Dermis blood vessel endothelial cell (primary cell): ENCODE measurements at regions not wholly inside any gene's neighbourhood (a gene's known extent, or its start where the extent isn't known, plus 50 kb on each side); places are given as distances from the start of the nearest gene placed in this dataset.
A peak's percentile ranks its signal among the peaks of the same experiment; 100 is the strongest.

Source experiments
- DNase-seq: peaks from one replicate; pipeline ENCODE4 v3.0.0; 2010

DNA sequence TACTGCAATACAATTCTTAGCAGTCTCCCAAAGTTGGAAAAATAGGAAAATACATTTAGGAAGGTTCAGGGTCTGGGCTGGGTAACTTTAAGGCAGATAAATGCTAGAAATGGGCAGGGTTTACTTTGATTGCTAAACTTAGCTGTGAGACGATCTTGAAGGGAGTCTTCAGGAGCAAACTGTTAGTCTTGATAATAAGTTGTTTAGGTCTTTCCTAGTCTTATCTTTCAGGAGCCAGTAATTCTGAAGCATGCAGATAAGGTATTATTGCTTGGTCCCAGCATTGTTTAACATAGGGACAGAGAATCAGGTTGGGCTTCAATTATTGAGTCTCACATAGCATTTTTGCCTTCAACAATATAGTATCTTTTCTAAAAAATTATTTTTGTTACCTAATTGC, 262.4 kb upstream of the MIR17HG start:
- no peak for DNase-seq

DNA sequence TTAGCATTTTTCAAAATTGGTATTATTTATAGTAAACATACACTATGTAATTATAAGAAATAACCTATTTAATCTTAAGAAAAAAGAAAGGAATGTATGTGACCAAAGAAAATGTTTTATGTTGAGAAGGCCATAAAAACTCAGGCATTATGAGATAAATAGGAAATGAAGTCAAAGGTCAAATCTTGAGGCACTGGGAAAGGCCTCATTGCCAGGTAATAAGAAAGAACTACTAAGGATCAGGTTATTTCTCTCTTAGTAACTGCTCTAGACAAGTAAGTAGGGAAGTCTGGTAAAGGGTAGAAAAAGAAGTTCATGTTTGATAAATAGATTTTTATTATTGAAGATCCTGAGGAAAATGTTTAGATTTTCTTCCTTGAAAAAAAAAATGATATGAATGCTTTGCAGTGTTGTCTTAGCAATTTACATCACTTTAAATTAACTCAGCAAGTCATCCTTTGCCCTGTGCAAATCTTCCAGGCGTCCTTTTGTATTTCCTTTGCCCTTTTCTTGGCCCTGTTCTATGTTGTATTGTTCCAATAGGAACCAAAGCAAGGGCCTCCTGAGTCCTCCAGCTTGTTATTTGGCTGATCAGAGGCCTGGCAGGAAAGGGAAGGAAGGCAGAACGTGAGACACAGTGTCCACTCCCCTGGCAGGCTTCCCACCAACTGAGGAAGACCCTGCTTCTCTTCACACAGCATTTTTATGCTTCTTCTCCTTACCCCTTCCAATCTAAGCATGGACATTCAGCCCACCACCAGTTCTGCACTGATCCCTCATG, 260.4 kb upstream of the MIR17HG start:
- no peak for DNase-seq

DNA sequence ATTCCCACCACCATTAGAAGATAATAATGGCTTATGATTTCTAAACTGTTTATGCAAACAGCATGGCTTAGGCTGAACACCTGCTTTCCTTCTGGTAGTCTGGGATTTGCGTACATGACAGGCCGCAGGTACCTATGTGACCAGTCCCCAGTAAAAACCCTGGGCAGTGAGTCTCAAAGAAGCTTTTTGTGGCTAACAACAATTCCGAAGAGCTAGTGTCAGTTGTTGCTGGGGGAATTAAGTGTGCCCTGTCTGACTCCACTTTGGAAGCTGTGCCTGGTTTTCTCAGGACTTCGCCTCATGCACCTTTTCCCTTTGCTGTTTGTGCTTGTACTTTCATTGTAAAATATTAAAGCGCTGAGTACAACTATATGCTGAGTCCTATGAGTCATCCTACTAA, 250.2 kb upstream of the MIR17HG start:
- no peak for DNase-seq

DNA sequence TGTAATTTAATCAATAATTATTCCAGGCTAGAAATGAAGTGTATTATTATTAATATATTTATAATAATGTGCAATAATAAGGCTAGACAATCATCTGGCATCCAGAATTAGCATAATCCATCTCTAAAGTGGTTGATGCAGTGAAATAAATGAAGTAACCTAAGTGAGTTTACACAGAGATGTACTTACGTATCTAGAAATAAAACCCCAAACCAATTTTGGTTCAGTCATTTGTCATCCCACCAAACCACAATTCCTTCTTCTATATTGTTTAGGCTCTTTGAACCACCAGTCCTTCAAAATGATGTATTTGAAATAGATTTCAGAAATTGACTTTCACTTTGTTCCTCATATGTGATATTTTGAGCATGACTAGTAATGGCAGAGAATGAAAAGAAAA, 247.6 kb upstream of the MIR17HG start:
- no peak for DNase-seq

DNA sequence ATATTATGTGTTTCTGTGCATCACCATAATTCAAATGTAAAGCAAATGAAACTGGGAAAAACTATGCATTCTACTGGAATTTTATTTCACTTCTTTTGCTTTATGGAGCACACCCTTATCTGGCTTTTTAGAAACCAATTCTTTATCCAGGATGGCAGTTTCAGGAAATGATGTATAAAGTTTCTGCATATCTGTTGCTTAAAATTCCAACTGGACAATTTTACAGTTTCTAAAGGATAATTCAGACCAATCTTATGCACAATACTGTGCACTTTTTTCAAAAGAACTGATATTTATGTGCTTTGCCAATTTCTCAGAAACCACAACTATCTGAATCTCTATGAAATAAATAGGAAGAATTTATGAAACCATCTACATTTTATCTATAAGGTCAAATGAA, 246.5 kb upstream of the MIR17HG start:
- no peak for DNase-seq

DNA sequence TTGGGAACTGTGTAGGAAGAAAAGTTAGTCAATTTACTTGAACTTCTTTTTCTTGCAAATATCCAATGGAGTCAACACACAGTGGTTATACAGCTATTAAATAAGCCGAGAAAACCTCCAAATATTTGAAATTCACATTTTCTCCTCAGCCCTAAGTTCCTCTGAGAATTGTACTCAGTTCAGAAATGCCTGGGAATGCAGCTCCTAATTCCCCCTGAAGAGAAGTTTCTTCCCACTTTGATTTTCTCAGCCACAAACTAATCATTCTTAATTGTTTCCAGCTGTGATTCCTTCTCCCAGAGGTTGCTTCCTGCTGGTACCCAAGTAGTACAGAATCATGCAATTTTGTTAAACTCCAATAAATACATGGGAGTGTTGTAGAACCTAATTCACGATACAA, 246.1 kb upstream of the MIR17HG start:
- no peak for DNase-seq

DNA sequence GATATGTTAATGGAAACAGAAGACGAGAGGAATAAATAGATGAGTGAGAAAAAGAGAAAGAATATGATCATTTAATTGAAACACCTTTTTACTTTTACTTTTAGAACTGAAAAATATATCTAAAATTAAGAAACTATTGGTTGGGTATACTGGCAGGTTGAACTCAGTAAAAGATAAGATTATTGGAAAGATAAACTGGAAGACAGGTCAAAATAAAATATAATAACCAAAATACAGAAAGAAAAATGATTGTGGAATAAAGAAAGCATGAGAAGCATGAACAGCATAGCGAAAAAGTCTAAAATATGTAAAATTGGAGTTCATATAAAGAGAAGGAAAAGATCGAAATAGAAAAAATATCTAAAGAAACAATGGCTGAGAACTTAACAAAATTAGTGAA, 242.2 kb upstream of the MIR17HG start:
- DNase-seq: no peak

DNA sequence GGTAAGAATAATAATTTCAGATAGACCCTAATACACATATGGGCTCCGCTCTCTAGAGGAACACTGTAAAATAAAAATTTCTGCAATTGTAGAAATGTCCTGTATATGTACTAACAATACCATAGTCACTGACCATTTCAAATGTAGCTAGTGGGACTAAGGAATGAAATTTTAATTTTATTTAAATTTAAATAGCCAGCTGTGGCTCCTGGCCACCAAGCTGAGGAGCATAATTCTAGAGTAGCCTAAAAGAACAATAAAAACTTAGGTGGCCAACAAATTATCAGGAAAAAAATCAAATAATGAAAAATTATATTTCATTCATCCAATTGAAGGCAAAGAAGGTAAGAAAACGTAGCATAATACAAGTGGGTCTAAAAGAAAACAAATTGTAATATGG, 240.9 kb upstream of the MIR17HG start:
- no peak for DNase-seq

DNA sequence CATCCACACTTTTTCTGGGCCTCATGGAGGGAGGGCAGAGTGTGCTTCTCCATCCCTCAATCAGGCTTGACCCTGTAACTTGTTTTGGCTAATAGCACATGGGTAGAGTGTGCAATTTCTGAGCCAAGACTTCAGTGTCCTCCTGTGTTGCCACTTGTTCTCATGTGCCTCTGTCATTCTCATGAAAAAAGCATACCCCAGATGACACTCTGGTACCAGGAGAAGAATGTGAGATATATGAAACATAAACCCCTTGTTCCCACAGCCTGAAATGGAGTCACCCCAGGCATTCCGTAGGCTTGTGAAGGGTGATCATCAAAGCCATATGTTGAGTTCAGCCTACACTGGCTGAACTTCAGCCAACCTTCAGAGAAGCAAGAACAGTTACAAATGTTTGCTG, 239.2 kb upstream of the MIR17HG start:
- no peak for DNase-seq

DNA sequence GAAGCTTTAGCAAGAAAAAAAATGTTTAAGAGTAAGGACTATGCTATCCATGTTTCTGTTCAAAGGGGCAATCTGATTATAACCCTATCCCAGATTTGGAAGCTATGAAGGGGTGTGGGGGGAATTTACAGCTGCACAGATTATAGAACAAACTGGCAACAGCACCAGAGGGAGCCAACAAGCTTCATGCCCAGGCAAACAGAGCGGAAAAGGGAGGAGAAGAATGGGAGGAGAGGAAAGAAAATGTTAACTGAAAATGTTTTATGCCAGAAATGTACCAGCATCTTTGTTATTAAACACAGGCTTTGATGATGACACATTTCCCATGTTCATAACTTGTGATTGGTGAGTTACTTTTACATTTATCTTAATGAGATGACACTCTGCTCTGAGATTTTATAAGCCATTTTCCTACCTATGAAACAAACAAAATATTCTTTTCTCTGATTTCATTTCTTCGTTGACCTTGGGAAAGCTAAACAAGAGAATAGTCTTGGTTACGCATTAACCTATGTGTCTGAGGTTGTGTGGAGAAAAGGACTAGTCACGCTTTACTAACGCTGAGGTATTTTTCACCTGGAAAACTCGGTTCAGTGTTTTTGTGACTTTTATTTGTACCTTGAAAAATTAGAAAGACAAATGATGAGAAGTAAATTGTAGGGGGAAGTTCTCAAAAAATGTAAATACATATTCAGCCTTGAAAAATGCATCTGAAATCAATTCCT, 235.8 kb upstream of the MIR17HG start:
- no peak for DNase-seq

DNA sequence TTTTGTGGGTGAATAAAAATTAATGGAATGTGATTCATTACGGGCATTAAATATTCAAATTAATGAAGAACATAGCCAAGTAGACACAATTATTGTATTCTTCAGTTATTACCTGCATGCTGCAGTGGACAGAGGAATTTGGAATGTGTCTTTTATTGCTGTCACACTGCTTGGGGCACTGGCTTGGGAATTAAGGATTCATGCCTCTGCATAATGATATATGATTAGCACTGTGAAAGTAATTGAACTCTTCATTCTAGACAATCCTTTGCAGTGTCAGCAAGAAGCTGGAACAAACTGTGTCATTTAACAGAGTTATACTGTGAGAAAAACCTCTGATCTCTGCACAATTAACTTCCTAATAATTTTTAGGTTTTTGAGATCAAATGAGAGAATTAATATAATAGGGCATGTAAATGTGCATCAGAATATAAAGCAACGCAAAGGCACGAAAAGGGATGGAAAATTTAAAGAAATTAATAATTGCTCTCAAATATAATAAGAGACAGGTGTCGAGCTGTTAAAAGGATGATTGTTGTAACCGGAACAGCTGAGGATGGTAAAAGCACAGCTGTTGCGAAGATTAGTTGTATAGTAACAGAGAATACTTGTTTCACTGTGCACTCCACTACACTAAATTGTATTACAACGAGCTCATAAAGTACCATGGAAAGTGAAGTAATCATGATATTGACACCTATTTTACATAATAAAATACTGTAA, 235.1 kb upstream of the MIR17HG start:
- DNase-seq: no peak

DNA sequence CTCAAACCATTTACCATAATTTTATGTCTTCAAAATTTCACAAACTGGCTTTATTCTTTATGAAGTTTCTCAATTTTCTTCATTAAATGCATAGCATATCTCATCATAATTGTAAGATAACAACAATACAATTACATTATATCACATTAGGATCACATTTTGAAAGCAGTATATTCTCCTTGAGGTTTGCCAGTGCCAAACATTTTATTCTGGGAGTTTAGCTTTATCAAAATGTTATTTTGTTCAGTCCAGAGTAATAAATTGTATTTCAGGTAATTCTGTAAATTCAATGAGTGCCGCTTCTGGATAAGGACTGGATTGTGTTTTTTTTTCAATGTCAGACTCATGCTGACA, 234.6 kb upstream of the MIR17HG start:
- no peak for DNase-seq

DNA sequence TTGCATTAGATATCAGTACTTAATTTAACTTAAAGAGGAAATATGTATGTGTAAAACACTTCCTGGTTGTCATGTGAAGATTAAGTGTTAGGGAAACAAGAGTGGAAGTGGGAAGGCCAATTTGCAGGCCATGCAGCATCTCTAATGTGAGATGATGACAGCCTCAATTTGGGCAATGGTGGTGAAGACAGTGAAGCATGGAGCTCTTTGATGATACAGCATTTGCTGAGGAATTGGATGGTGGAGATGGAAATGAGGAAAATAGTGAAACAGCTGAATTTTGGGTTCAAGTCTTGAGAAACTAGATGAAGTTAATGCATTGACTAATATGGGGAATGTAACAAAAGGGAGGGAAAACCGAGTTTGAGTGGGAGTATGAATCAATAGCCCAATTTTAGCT, 231.7 kb upstream of the MIR17HG start:
- DNase-seq: no peak

DNA sequence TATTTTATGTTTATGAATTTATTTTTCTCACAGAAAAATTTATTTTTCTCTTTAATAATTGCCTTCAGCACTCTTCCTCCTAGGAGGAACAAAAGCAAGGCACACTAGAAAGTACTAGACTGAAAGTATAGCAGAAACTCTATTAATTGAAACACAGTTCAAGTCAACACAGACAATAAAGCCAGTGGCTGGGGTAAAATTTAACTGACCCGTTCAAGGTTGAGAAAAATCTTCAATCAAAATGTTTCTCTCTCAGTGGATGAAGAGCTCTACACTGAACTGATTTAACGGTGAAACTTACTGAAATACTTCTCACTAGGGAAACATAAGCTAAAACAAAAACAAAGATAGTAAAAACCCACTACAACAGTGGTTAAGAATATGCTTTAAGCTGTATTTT, 230.1 kb upstream of the MIR17HG start:
- DNase-seq: no peak

DNA sequence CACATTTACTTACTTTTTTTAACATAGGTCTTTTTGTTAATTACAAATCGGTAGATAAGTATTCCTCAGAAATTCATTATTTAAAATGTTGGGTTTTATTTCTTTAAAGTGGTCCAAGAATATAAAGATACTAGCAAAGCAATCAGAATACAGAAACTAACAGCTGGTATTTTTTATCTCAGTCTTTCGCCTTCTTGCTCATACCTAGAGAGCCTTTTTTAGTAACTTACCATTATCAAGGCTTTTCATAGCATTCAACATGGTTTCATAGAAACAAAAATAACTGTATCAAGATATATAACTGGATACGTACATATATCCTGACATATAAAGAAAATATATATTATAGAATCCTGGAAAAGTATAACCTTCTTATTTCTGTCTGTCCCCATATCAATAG, 227.8 kb upstream of the MIR17HG start:
- no peak for DNase-seq

DNA sequence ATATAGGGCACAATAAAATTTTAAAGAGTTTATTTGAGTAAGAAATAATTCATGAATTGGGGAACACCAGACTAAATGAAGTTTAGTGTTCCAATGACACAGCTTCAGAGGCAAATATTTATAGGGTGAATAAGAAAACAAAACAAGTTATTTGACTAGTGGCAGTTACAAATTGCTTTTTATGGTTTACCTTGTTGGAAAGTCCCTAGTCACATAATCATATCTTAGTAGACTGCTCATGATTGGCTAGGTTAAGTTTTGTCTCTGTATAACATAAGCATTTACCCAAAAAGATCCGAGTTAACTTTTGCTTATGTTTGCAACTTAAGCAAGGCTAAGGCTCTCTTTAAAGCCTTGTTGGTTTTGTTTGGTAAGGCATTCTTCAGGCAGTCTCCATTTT, 224.7 kb upstream of the MIR17HG start:
- no peak for DNase-seq

DNA sequence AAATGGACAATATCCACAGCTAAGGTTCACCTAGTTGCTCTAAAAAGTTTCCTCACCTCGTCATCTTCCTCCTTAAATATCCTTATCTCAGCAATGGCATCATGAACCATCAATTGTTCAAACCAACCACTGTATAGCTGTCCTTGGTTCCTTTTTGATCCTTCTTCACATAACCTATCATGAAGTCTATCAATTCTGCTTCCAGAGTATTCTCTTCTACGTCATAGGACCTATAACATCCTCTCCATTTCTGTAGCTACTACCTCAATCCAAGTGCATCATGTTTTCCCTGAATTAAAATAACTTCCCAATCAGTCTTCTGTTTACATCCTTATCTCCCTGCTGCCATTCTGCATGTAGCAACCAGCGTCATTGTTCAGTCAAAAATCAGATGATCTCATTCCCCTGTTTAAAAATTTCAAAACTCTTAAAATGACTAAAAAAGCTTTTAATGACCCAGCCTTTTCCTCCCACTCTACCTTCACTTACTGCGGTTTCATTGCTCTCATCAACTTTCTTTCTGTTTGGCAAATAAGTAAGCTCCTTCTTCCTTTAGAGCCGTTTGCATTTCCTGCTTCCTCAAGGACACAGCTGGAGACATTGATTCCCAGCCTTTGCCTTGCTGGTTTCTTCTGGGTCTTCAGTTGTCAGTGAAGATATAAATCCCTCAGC, 223.9 kb upstream of the MIR17HG start:
- DNase-seq: no peak

DNA sequence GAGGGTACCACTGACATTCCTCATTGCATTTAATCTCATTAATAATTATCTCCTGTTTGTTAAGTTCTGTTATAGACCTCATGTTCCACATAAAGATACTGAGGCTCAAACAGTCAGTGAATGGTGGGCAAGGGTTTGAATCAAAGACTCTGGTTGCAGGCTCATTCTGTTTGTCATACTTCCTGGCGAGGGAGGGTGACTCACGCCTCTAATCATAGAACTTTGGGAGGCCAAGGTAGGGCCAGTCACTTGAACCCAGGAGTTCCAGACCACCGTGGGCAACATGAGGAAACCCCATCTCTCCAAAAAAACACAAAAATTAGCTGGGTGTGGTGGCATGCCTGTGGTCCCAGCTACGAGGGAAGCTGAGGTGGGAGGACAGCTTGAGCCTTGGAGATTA, 220.7 kb upstream of the MIR17HG start:
- no peak for DNase-seq

DNA sequence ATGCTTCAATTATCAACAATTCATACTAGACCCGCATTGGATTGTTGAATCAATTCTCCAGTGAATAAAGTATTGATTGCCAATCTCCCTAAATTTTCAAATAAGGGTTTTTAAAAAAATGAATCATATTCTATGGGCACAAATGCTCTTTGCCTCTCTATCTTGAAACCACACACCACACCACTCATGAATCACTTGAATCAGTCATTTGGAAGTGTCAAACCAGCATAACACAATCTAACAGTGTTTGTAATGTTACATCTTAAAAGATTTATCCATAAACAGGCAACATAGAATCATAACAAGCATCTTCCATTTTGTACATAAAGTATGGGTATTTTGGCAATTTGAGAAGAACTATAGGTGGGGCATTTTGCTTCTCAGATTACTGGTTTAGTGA, 219.5 kb upstream of the MIR17HG start:
- DNase-seq: no peak

DNA sequence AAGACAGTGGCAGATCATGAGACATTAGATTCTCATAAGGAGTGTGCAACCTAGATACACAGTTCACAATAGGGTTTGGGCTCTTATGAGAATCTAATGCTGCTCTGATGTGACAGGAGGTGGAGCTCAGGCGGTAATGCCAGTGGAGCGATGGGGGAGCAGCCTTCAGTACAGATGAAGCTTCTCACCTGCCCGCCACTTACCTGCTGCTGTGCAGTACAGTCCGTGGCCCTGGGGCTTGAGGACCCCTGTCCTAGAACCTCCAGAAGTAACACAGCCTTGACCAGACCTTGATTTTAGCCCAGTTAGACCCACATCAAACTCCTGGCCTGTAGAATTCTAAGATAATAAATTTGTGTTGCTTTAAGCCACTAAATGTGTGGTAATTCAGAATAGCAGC, 215.1 kb upstream of the MIR17HG start:
- no peak for DNase-seq

DNA sequence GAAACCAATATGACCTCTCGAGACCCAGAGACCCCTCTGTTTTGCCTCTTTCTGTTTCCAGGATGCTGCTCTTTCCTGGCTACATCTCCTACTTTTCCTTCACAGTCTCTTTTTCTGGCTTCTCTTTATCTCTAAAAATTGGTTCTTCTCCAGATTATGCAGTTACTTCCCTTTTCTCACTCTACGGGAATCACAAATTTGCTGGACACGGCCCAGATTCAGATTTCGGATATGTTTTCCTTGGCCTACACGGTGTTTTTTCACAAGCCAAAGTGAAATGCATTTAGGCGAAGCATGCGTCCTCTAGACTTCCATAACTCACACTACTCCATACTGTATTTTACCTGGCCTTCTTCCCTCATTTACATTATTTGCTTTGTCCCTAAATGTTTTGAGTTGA, 214.7 kb upstream of the MIR17HG start:
- no peak for DNase-seq

DNA sequence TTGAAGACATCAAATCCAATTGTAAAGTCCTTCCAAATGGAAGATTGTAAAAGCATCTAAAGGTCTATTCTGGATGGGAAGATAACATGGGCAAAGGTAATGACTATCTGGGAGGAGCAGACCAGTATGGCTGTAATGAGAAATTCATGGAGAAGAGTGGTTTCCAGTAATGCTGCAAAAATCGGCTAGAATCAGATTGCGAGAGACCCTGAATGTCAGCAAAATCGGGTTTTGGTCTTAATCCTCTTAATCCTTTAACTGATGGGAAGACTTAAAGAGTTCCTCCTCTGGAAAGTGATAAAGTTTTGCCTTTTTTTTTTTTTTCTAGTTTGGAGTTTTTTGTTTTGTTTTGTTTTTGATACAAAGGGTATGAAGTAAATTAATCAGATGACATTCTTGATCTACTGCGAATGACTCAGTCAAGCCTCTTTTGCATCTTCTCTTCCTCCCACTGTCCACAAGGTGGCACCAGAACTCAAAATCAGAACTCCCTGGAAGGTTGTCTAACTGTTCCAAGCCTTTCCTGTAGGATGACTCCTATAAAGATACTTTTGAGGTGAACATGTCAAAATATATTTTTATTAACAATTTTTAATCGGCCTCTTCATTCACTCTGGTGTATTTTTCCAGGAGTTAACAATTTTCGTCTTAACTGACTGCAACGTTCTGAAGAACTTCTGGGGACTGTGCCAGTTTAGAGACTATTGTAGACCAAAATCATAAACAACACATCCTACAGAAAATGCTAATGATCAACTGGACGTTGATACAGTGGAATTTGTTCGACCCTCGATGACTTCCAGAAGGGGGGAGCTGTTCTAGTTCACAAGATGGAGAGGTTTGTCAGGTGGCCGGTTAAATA, 213.3 kb upstream of the MIR17HG start:
- DNase-seq: peak; percentile 78

DNA sequence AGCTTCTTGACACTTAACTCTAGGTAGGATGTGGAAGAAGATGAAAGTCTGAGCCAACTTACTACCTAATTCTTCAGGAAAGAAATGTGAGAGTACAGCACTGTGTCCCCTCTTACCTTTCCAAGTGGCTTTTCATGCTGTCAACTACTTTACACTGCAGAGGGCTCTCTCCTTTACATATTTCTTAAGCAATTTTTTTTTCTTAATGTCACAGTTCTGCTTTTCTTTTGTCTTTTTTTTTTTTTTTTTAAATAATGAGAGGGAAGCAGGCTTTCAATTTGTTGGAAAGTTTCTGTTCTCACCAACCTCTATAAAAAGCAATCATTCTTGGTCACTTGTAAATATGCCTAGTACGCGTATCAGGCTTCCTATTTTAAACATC, 212.7 kb upstream of the MIR17HG start:
- no peak for DNase-seq
